Neural progenitor cell (in vitro differentiated cells): ENCODE measurements at regions not wholly inside any gene's neighbourhood (a gene's known extent, or its start where the extent isn't known, plus 50 kb on each side); places are given as distances from the start of the nearest gene placed in this dataset.

Source experiments
- DNase-seq: peaks from one replicate; pipeline ENCODE4 v3.0.0-alpha.2; 2016; ENCODE audit warnings: low spot score
- H2AFZ ChIP-seq: fragments of 200-600 bp; sonication (generic); replicated peaks from 2 replicates; pipeline ENCODE4 v1.6.1; 2016; ENCODE audit warnings: antibody characterized with exemption
- H3F3A ChIP-seq: fragments of 200-600 bp; sonication (generic); 2 replicates; pipeline ENCODE4 v1.6.1; 2016; ENCODE audit warnings: antibody characterized with exemption, low read depth
- H3K27ac ChIP-seq: fragments of 200-600 bp; sonication (generic); 2 replicates; pipeline ENCODE4 v1.5.1; 2016; ENCODE audit warnings: mild to moderate bottlenecking
- H3K27me3 ChIP-seq: fragments of 200-600 bp; sonication (generic); 2 replicates; pipeline ENCODE4 v1.6.1; 2016; ENCODE audit warnings: mild to moderate bottlenecking, moderate library complexity
- H3K36me3 ChIP-seq: fragments of 200-600 bp; sonication (generic); 2 replicates; pipeline ENCODE4 v1.5.1; 2016
- H3K4me1 ChIP-seq: fragments of 200-600 bp; sonication (generic); 2 replicates; pipeline ENCODE4 v1.6.1; 2016; ENCODE audit warnings: mixed run types
- H3K4me2 ChIP-seq: fragments of 200-600 bp; sonication (generic); 2 replicates; pipeline ENCODE4 v1.6.1; 2016
- H3K4me3 ChIP-seq: fragments of 200-600 bp; sonication (generic); 2 replicates; pipeline ENCODE4 v1.5.1; 2016
- H3K79me2 ChIP-seq: fragments of 200-600 bp; sonication (generic); 2 replicates; pipeline ENCODE4 v1.6.1; 2016; ENCODE audit warnings: low read depth
- H3K9ac ChIP-seq: fragments of 200-600 bp; sonication (generic); 2 replicates; pipeline ENCODE4 v1.6.1; 2016
- H3K9me3 ChIP-seq: fragments of 200-600 bp; sonication (generic); 2 replicates; pipeline ENCODE4 v1.5.1; 2016; ENCODE audit warnings: low read depth
- H4K20me1 ChIP-seq: fragments of 200-600 bp; sonication (generic); 2 replicates; pipeline ENCODE4 v1.6.1; 2016; ENCODE audit warnings: low read depth
- H3K27ac Mint-ChIP-seq: 3 replicates; pipeline ENCODE4 v1.8.0; 2021; ENCODE audit warnings: mixed read lengths
- H3K27me3 Mint-ChIP-seq: 2 replicates; pipeline ENCODE4 v1.8.0; 2022; ENCODE audit warnings: low read depth, mild to moderate bottlenecking, inconsistent platforms, moderate library complexity, mixed read lengths; ENCODE audit not compliant: insufficient read depth
- H3K36me3 Mint-ChIP-seq: 3 replicates; pipeline ENCODE4 v1.8.0; 2021; ENCODE audit warnings: mixed read lengths
- H3K4me1 Mint-ChIP-seq: 3 replicates; pipeline ENCODE4 v1.8.0; 2021; ENCODE audit warnings: mixed read lengths
- H3K4me3 Mint-ChIP-seq: 3 replicates; pipeline ENCODE4 v1.8.0; 2021; ENCODE audit warnings: mild to moderate bottlenecking, moderate library complexity, mixed read lengths
- H3K9me3 Mint-ChIP-seq: 3 replicates; pipeline ENCODE4 v1.8.0; 2020; ENCODE audit warnings: mixed read lengths
- EZH2 ChIP-seq: fragments of 200-600 bp; sonication (generic); IDR thresholded peaks from 2 replicates; pipeline ENCODE4 v1.6.1; 2017; ENCODE audit warnings: antibody characterized with exemption, mild to moderate bottlenecking, moderate library complexity
- EZH2phosphoT487 ChIP-seq: fragments of 200-600 bp; sonication (generic); IDR thresholded peaks from 2 replicates; pipeline ENCODE4 v1.6.1; 2017; ENCODE audit warnings: antibody characterized with exemption
- TF ChIP-seq, protein P1 (sequence below): fragments of 200-600 bp; sonication (generic); IDR thresholded peaks from 2 replicates; pipeline ENCODE4 v1.5.1; 2017; ENCODE audit warnings: antibody characterized with exemption, mild to moderate bottlenecking

DNA sequence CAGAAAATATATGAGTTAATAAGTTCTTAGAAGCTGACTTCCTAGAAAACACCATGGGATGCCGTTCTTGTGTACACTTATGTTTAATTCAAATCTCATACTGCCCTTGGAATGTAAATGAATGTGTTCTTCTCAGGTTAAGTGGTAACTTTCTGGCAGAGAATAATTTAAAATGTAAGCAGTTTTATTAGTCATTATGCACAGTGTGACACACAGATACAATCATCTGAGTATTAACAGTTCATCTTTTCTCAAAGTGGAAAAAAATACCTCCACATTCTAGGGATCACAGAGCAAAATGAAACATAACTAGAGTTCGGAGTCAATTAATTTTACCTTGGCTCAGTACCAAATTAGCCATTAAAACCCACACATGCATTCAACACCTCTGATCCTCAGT, 508.1 kb downstream of the CDH9 start:
- Histone ChIP-seq H3K27me3 (no peaks in the 10 kb centered on the region), H3K4me3 (no peak overlapping the region), H2AFZ (no peak overlapping the region), H3F3A (no peaks in the 10 kb centered on the region), H3K27ac (no peak overlapping the region), H3K9ac (no peak overlapping the region), H3K9me3 (no peaks in the 10 kb centered on the region), H3K36me3 (no peaks in the 10 kb centered on the region), H4K20me1 (no peaks in the 10 kb centered on the region), H3K4me2 (no peak overlapping the region), H3K4me1 (no peaks in the 10 kb centered on the region), H3K79me2 (no peaks in the 10 kb centered on the region)
- Mint-ChIP-seq H3K27me3 (no peaks in the 10 kb centered on the region), H3K27ac (no peak overlapping the region), H3K36me3 (no peaks in the 10 kb centered on the region), H3K4me3 (no peak overlapping the region), H3K4me1 (peaks cover 6% of the 10 kb centered on the region), H3K9me3 (peaks cover 4% of the 10 kb centered on the region)
- TF ChIP-seq, protein P1, sequence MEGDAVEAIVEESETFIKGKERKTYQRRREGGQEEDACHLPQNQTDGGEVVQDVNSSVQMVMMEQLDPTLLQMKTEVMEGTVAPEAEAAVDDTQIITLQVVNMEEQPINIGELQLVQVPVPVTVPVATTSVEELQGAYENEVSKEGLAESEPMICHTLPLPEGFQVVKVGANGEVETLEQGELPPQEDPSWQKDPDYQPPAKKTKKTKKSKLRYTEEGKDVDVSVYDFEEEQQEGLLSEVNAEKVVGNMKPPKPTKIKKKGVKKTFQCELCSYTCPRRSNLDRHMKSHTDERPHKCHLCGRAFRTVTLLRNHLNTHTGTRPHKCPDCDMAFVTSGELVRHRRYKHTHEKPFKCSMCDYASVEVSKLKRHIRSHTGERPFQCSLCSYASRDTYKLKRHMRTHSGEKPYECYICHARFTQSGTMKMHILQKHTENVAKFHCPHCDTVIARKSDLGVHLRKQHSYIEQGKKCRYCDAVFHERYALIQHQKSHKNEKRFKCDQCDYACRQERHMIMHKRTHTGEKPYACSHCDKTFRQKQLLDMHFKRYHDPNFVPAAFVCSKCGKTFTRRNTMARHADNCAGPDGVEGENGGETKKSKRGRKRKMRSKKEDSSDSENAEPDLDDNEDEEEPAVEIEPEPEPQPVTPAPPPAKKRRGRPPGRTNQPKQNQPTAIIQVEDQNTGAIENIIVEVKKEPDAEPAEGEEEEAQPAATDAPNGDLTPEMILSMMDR, result no peak
- TF ChIP-seq EZH2phosphoT487 (no peak), EZH2 (no peak)
- DNase-seq, result no peak

DNA sequence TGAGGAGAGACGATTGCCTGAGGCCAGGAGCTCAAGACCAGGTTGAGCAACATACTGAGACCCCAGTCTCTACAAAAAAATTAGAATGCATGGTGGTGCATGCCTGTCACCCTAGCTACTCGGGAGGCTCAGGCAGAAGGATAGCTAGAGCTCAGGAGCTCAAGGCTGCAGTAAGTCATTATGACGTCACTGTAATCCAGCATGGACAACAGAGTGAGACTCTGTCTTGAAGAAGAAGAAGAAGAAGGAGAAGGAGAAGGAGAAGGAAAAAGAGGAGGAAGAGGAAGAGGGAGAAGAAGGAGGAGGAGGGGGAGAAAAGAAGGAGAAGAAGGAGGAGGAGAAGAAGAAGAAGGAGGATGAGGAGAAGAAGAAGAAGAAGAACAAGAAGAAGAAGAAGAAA, 519.1 kb downstream of the CDH9 start:
- Histone ChIP-seq H3K27ac (no peak overlapping the region), H2AFZ (no peak overlapping the region), H3K4me2 (no peak overlapping the region), H3K79me2 (no peaks in the 10 kb centered on the region), H3K9ac (no peak overlapping the region), H3K4me1 (peaks cover 8% of the 10 kb centered on the region), H3K4me3 (no peak overlapping the region), H3K27me3 (no peaks in the 10 kb centered on the region), H3K36me3 (no peaks in the 10 kb centered on the region), H3F3A (no peaks in the 10 kb centered on the region), H4K20me1 (no peaks in the 10 kb centered on the region), H3K9me3 (no peaks in the 10 kb centered on the region)
- no peak overlapping the region for H3K4me3 Mint-ChIP-seq
- no peak for TF ChIP-seq EZH2
- no peak for DNase-seq
- no peaks in the 10 kb centered on the region for H3K36me3 Mint-ChIP-seq
- peaks cover 23% of the 10 kb centered on the region for H3K4me1 Mint-ChIP-seq
- H3K9me3 Mint-ChIP-seq, result peaks cover 13% of the 10 kb centered on the region
- H3K27me3 Mint-ChIP-seq, result no peaks in the 10 kb centered on the region
- no peak overlapping the region for H3K27ac Mint-ChIP-seq

DNA sequence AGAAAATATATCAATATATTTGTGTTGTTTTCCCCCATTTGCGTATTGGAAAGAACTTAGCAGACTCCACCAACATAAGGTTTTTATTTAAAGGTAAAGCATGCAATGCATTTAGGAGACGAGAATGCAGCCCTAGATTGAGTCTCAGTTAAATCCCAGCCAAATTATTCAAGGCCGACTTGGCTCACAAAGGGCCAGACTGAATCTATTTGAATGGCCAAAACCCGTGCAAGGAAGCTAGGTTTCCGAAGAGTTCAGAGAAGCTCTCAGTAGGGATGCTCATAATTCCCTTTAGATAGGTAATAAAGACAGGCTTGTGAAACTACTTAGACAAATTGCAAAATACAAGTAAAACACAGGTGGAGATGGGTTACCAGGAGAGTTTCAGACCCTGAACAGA, 520.3 kb downstream of the CDH9 start:
- Histone ChIP-seq H3F3A (no peaks in the 10 kb centered on the region), H2AFZ (no peak overlapping the region), H3K9me3 (no peaks in the 10 kb centered on the region), H3K4me3 (no peak overlapping the region), H4K20me1 (no peaks in the 10 kb centered on the region), H3K4me2 (peak overlapping the region; percentile 61), H3K9ac (no peak overlapping the region), H3K27ac (no peak overlapping the region), H3K79me2 (no peaks in the 10 kb centered on the region), H3K27me3 (no peaks in the 10 kb centered on the region), H3K36me3 (no peaks in the 10 kb centered on the region), H3K4me1 (peaks cover 8% of the 10 kb centered on the region)
- H3K27me3 Mint-ChIP-seq, result no peaks in the 10 kb centered on the region
- peaks cover 3% of the 10 kb centered on the region for H3K9me3 Mint-ChIP-seq
- no peak overlapping the region for H3K27ac Mint-ChIP-seq
- TF ChIP-seq EZH2phosphoT487, result no peak
- TF ChIP-seq, protein P1, result no peak
- no peak for TF ChIP-seq EZH2
- H3K4me3 Mint-ChIP-seq, result no peak overlapping the region
- H3K36me3 Mint-ChIP-seq, result no peaks in the 10 kb centered on the region
- H3K4me1 Mint-ChIP-seq, result peaks cover 23% of the 10 kb centered on the region
- DNase-seq, result peak; percentile 85

DNA sequence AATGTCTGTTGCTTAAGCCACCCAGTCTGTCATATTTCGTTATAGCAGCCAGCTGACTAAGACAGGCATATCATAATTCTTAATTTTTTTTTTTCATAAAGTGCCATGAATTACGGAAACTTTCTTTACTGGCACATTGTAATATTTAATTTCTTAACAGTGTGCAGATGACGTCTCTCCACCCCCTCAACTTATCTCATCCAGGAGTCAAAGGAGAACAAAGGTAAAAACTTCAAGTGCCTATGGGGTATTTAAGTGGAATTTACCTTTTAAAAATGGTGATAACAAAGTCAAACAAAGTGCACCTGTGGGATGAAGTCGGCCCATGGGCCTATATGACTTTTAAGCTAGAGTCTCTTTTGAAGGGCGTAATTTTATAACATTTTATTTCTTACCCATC, 539.4 kb downstream of the CDH9 start:
- H3K27ac ChIP-seq, result no peak overlapping the region
- no peak overlapping the region for H3K4me3 Mint-ChIP-seq
- H3K4me1 Mint-ChIP-seq, result peaks cover 3% of the 10 kb centered on the region
- no peaks in the 10 kb centered on the region for H3K27me3 ChIP-seq
- no peaks in the 10 kb centered on the region for H3K27me3 Mint-ChIP-seq
- no peak overlapping the region for H3K4me2 ChIP-seq
- no peaks in the 10 kb centered on the region for H4K20me1 ChIP-seq
- no peak overlapping the region for H2AFZ ChIP-seq
- no peaks in the 10 kb centered on the region for H3F3A ChIP-seq
- peaks cover 5% of the 10 kb centered on the region for H3K9me3 Mint-ChIP-seq
- no peak overlapping the region for H3K4me3 ChIP-seq
- H3K4me1 ChIP-seq, result no peaks in the 10 kb centered on the region
- DNase-seq, result no peak
- peaks cover 2% of the 10 kb centered on the region for H3K36me3 Mint-ChIP-seq
- no peaks in the 10 kb centered on the region for H3K9me3 ChIP-seq
- no peaks in the 10 kb centered on the region for H3K36me3 ChIP-seq
- TF ChIP-seq EZH2, result no peak
- TF ChIP-seq, protein P1, result no peak
- no peak for TF ChIP-seq EZH2phosphoT487
- H3K79me2 ChIP-seq, result no peaks in the 10 kb centered on the region
- H3K9ac ChIP-seq, result no peak overlapping the region
- H3K27ac Mint-ChIP-seq, result no peak overlapping the region
